PC-3 (cell line): ENCODE measurements at regions not wholly inside any gene's neighbourhood (a gene's known extent, or its start where the extent isn't known, plus 50 kb on each side); places are given as distances from the start of the nearest gene placed in this dataset.

Experiments used
- CTCF ChIP-seq: fragments of 300-600 bp; sonication (generic); conservative IDR thresholded peaks from 2 replicates; pipeline ENCODE4 v1.5.1; 2017; ENCODE audit warnings: antibody characterized with exemption, low read depth, mild to moderate bottlenecking, low read length
- EZH2 ChIP-seq: fragments of 300-600 bp; sonication (generic); IDR thresholded peaks from one replicate; pipeline ENCODE4 v1.6.1; 2017; ENCODE audit warnings: antibody characterized with exemption, mild to moderate bottlenecking, low read length; ENCODE audit not compliant: unreplicated experiment
- EZH2phosphoT487 ChIP-seq: fragments of 300-600 bp; sonication (generic); IDR thresholded peaks from 2 replicates; pipeline ENCODE4 v1.6.1; 2018; ENCODE audit warnings: mild to moderate bottlenecking, antibody characterized with exemption, low read length, borderline replicate concordance

- TF ChIP-seq EZH2 = no peak
- TF ChIP-seq EZH2phosphoT487 = no peak
- TF ChIP-seq CTCF = no peak
These were observed 105.4 kb upstream of the GLI3 start for GRCh38 chr7:42342381-42342780.
